ENCODE measurements at regions not wholly inside any gene's neighbourhood (a gene's known extent, or its start where the extent isn't known, plus 50 kb on each side); places are given as distances from the start of the nearest gene placed in this dataset.

GRCh38 chr14:66152302-66152701 lies 333.9 kb upstream of the CCDC196 start:
- Histone ChIP-seq H3K9me3 (ENCODE audit: control insufficient read depth, insufficient read depth, low read length) (peaks cover 13% of the 10 kb centered on the region), H2BK15ac (ENCODE audit: low read depth, low read length) (no peak overlapping the region), H2AK9ac (replicated peaks; ENCODE audit: low read depth, low read length, poor library complexity) (no peak overlapping the region), H4K20me1 (ENCODE audit: insufficient read depth, low read length) (no peaks in the 10 kb centered on the region), H3K4ac (ENCODE audit: low read depth, low read length) (no peak overlapping the region), H2AFZ (replicated peaks; ENCODE audit: low read length, poor library complexity) (no peak overlapping the region), H3K9ac (ENCODE audit: low read depth, low read length) (no peak overlapping the region), H4K5ac (ENCODE audit: low read depth, low read length) (no peak overlapping the region), H3K4me2 (ENCODE audit: low read depth, low read length) (no peak overlapping the region), H3K56ac (ENCODE audit: extremely low read depth, insufficient read depth, low read length) (no peak overlapping the region), H3K18ac (ENCODE audit: low read depth, low read length) (no peak overlapping the region), H3K27ac (ENCODE audit: insufficient read depth, low read length) (no peak overlapping the region), H2BK120ac (ENCODE audit: low read depth, low read length) (no peak overlapping the region), H3K23ac (ENCODE audit: low read depth, low read length) (no peak overlapping the region), H2BK20ac (ENCODE audit: low read depth, low read length) (no peak overlapping the region), H2AK5ac (ENCODE audit: low read depth, low read length) (no peak overlapping the region), H3K27me3 (ENCODE audit: control insufficient read depth, insufficient read depth, low read length) (no peaks in the 10 kb centered on the region), H3K9me1 (ENCODE audit: insufficient read depth, low read length) (no peaks in the 10 kb centered on the region), H4K91ac (ENCODE audit: insufficient read depth, low read depth, low read length) (no peak overlapping the region), H3K14ac (replicated peaks; ENCODE audit: low read depth, low read length) (no peak overlapping the region), H4K8ac (ENCODE audit: low read depth in 2 of 2, low read length in 2 of 2) (no peak overlapping the region), H3K36me3 (ENCODE audit: control insufficient read depth, insufficient read depth, low read length) (no peaks in the 10 kb centered on the region), H3K4me1 (ENCODE audit: control insufficient read depth, insufficient read depth, low read length) (no peaks in the 10 kb centered on the region), H3K79me1 (ENCODE audit: low read depth in 1 of 2, low read length in 2 of 2) (no peaks in the 10 kb centered on the region), H2BK5ac (ENCODE audit: low read depth, low read length, poor library complexity, severe bottlenecking) (no peak overlapping the region), H3K4me3 (ENCODE audit: insufficient read depth, low read depth, low read length) (no peak overlapping the region)
- BruUV-seq (replicated peaks) = no TSS peak
- DNase-seq (no peak), ATAC-seq (ENCODE audit: low read depth) (no peak)
- CTCF ChIA-PET = no interaction called here
- intact Hi-C loops (cut with micrococcal nuclease) = no loop called here
- peak; percentile 100 for TF ChIP-seq MAFK (IDR thresholded peaks at IDR 0.05; ENCODE audit: low read depth, low read length)
- no peak for TF ChIP-seq MXI1 (IDR thresholded peaks at IDR 0.05; ENCODE audit: borderline replicate concordance, low read depth, low read length)
- TF ChIP-seq CTCF (conservative IDR thresholded peaks at IDR 0.05; ENCODE audit: low read depth, low read length) = no peak
- POLR2A ChIA-PET (ENCODE audit: unreplicated experiment) = no interaction called here
- dilution Hi-C loops (cut with HindIII; ENCODE audit: low sequenced_read_pairs, unreplicated experiment) = no loop called here
- in situ Hi-C loops (cut with MboI; ENCODE audit: low sequenced_read_pairs) = no loop called here
